IMR-90 (cell line): ENCODE measurements at regions not wholly inside any gene's neighbourhood (a gene's known extent, or its start where the extent isn't known, plus 50 kb on each side); places are given as distances from the start of the nearest gene placed in this dataset.
A peak's percentile ranks its signal among the peaks of the same experiment; 100 is the strongest.

ENCODE experiments used
- ATAC-seq: fragments of 200-7000 bp; cut with Tn5 transposase; 2 replicates; pipeline ENCODE4 v1.9.1; 2020; ENCODE audit warnings: low read depth, mild to moderate bottlenecking, moderate library complexity
- BruUV-seq: library from RNA; stranded (reverse); fragments of 400-500 nt; replicated peaks from 2 replicates; lab custom pipeline; 2021; lab: Mats Ljungman, UMichigan
- CTCF ChIA-PET: fragments of 300-600 bp; formaldehyde crosslinking; extraction: SDS; loops from one replicate; lab custom pipeline; 2021; ENCODE audit warnings: antibody characterized with exemption; lab: Yijun Ruan, JAX
- POLR2A ChIA-PET: fragments of 300-600 bp; sonication (Branson Sonifier 250); formaldehyde crosslinking; loops from one replicate; lab custom pipeline; 2022; ENCODE audit warnings: antibody characterized with exemption; ENCODE audit not compliant: unreplicated experiment; lab: Charles Lee
- DNase-seq: peaks from one replicate; pipeline ENCODE4 v3.0.0; 2013
- H2AFZ ChIP-seq: replicated peaks from 2 replicates; pipeline ENCODE3; 2013; ENCODE audit warnings: low read length, mild to moderate bottlenecking; ENCODE audit not compliant: poor library complexity
- H2AK5ac ChIP-seq: 2 replicates; pipeline ENCODE4 v1.6.1; 2013; ENCODE audit warnings: low read depth, low read length, inconsistent platforms
- H2AK9ac ChIP-seq: replicated peaks from 2 replicates; pipeline ENCODE3; 2013; ENCODE audit warnings: mild to moderate bottlenecking, low read depth, low read length, moderate library complexity; ENCODE audit not compliant: poor library complexity
- H2BK120ac ChIP-seq: 2 replicates; pipeline ENCODE4 v1.6.1; 2013; ENCODE audit warnings: low read depth, low read length, inconsistent platforms
- H2BK15ac ChIP-seq: 3 replicates; pipeline ENCODE4 v1.6.1; 2013; ENCODE audit warnings: low read depth, low read length, inconsistent platforms
- H2BK20ac ChIP-seq: 2 replicates; pipeline ENCODE4 v1.6.1; 2013; ENCODE audit warnings: low read depth, mild to moderate bottlenecking, inconsistent platforms, low read length, moderate library complexity
- H2BK5ac ChIP-seq: 2 replicates; pipeline ENCODE4 v1.6.1; 2013; ENCODE audit warnings: mild to moderate bottlenecking, low read depth, low read length, inconsistent platforms; ENCODE audit not compliant: poor library complexity, severe bottlenecking
- H3K14ac ChIP-seq: replicated peaks from 2 replicates; pipeline ENCODE4 v1.6.1; 2013; ENCODE audit warnings: low read depth, low read length, inconsistent platforms
- H3K18ac ChIP-seq: 2 replicates; pipeline ENCODE4 v1.6.1; 2013; ENCODE audit warnings: low read depth, low read length, control low read depth
- H3K23ac ChIP-seq: 2 replicates; pipeline ENCODE4 v1.6.1; 2013; ENCODE audit warnings: low read depth, low read length, inconsistent platforms
- H3K27ac ChIP-seq: 2 replicates; pipeline ENCODE4 v1.5.1; 2013; ENCODE audit warnings: mild to moderate bottlenecking, control low read depth, low read length; ENCODE audit not compliant: insufficient read depth
- H3K27me3 ChIP-seq: 2 replicates; pipeline ENCODE4 v1.6.1; 2013; ENCODE audit warnings: low read length; ENCODE audit not compliant: control insufficient read depth, insufficient read depth
- H3K36me3 ChIP-seq: 2 replicates; pipeline ENCODE4 v1.6.1; 2013; ENCODE audit warnings: low read length, mixed read lengths; ENCODE audit not compliant: control insufficient read depth, insufficient read depth
- H3K4ac ChIP-seq: 2 replicates; pipeline ENCODE4 v1.6.1; 2013; ENCODE audit warnings: low read depth, low read length, inconsistent platforms
- H3K4me1 ChIP-seq: 2 replicates; pipeline ENCODE4 v1.6.1; 2013; ENCODE audit warnings: low read length, mixed read lengths; ENCODE audit not compliant: control insufficient read depth, insufficient read depth
- H3K4me2 ChIP-seq: 2 replicates; pipeline ENCODE4 v1.6.1; 2013; ENCODE audit warnings: low read depth, mild to moderate bottlenecking, control low read depth, low read length, moderate library complexity
- H3K4me3 ChIP-seq: 2 replicates; pipeline ENCODE4 v1.5.1; 2013; ENCODE audit warnings: low read depth, mild to moderate bottlenecking, control low read depth, low read length, moderate library complexity; ENCODE audit not compliant: insufficient read depth
- H3K56ac ChIP-seq: 2 replicates; pipeline ENCODE4 v1.6.1; 2013; ENCODE audit warnings: low read length, inconsistent platforms; ENCODE audit not compliant: insufficient read depth; ENCODE audit errors: extremely low read depth
- H3K79me1 ChIP-seq, 2 experiments: 2 replicates each; pipeline ENCODE4 v1.6.1; 2013; ENCODE audit warnings: low read length in 2 of 2, inconsistent platforms in 1 of 2, low read depth in 1 of 2
- H3K9ac ChIP-seq: 2 replicates; pipeline ENCODE4 v1.6.1; 2013; ENCODE audit warnings: low read depth, low read length, control low read depth
- H3K9me1 ChIP-seq: 2 replicates; pipeline ENCODE4 v1.6.1; 2013; ENCODE audit warnings: low read length, inconsistent platforms; ENCODE audit not compliant: insufficient read depth
- H3K9me3 ChIP-seq: 2 replicates; pipeline ENCODE4 v1.6.1; 2013; ENCODE audit warnings: low read length; ENCODE audit not compliant: control insufficient read depth, insufficient read depth
- H4K20me1 ChIP-seq: 2 replicates; pipeline ENCODE4 v1.6.1; 2013; ENCODE audit warnings: low read length, inconsistent platforms; ENCODE audit not compliant: insufficient read depth
- H4K5ac ChIP-seq: 2 replicates; pipeline ENCODE4 v1.6.1; 2013; ENCODE audit warnings: mild to moderate bottlenecking, low read depth, low read length, control low read depth
- H4K8ac ChIP-seq, 2 experiments: 2 replicates each; pipeline ENCODE4 v1.6.1; 2013; ENCODE audit warnings: low read depth in 2 of 2, low read length in 2 of 2, control low read depth in 1 of 2, inconsistent platforms in 1 of 2
- H4K91ac ChIP-seq: 2 replicates; pipeline ENCODE4 v1.6.1; 2013; ENCODE audit warnings: low read depth, low read length, inconsistent platforms; ENCODE audit not compliant: insufficient read depth
- CEBPB ChIP-seq: IDR thresholded peaks from 2 replicates; pipeline ENCODE4 v1.6.1; 2012; ENCODE audit warnings: low read depth, low read length, improper control_type of control experiment
- CHD1 ChIP-seq: IDR thresholded peaks from 2 replicates; pipeline ENCODE4 v1.6.1; 2012; ENCODE audit warnings: low read depth, low read length, improper control_type of control experiment
- MAZ ChIP-seq: IDR thresholded peaks from 2 replicates; pipeline ENCODE4 v1.6.1; 2012; ENCODE audit warnings: low read depth, mild to moderate bottlenecking, low read length, improper control_type of control experiment, moderate library complexity, borderline replicate concordance
- MXI1 ChIP-seq: IDR thresholded peaks from 2 replicates; pipeline ENCODE4 v1.6.1; 2012; ENCODE audit warnings: low read depth, mild to moderate bottlenecking, low read length, moderate library complexity, borderline replicate concordance
- NFE2L2 ChIP-seq: fragments of 150-350 bp; IDR thresholded peaks from 2 replicates; pipeline ENCODE4 v1.6.1; 2016; ENCODE audit warnings: low read depth, mild to moderate bottlenecking, low read length
- POLR2A ChIP-seq: IDR thresholded peaks from 2 replicates; pipeline ENCODE4 v1.6.1; 2012; ENCODE audit warnings: mild to moderate bottlenecking, low read depth, low read length
- RAD21 ChIP-seq: IDR thresholded peaks from 2 replicates; pipeline ENCODE4 v1.6.1; 2012; ENCODE audit warnings: low read length, improper control_type of control experiment
- RFX5 ChIP-seq: IDR thresholded peaks from 2 replicates; pipeline ENCODE4 v1.8.0; 2012; ENCODE audit warnings: low read depth, mild to moderate bottlenecking, low read length, moderate library complexity
- SMC3 ChIP-seq: fragments of 150-350 bp; IDR thresholded peaks from 2 replicates; pipeline ENCODE4 v1.6.1; 2016; ENCODE audit warnings: low read depth, mild to moderate bottlenecking, antibody characterized with exemption, low read length, moderate library complexity
- WGBS, 2 experiments: methylation state at CpG; one replicate each; pipeline versions ENCODE4 v1.1.5 to v1.1.7; 2013; ENCODE audit warnings: missing lambda C conversion rate in 2 of 2; ENCODE audit not compliant: insufficient read length in 1 of 2; ENCODE audit errors: extremely low coverage in 2 of 2; 5-methylcytosine and 5-hydroxymethylcytosine counted together
- dilution Hi-C: fragments of 300-500 bp; cut with HindIII; formaldehyde crosslinking; loops from one replicate; pipeline ENCODE4 v1.14.3; 2018; ENCODE audit warnings: low sequenced_read_pairs; ENCODE audit not compliant: unreplicated experiment
- in situ Hi-C: fragments of 300-500 bp; cut with MboI; formaldehyde crosslinking; loops from 3 replicates; pipeline ENCODE4 v1.14.3; 2019; ENCODE audit warnings: low sequenced_read_pairs, inconsistent platforms, mixed read lengths
- intact Hi-C: fragments of 100-400 bp; cut with micrococcal nuclease; formaldehyde crosslinking; loops from 2 replicates; pipeline ENCODE4 v1.10.0; 2022
- TF ChIP-seq, protein P1 (sequence below): fragments of 150-350 bp; IDR thresholded peaks from 2 replicates; pipeline ENCODE4 v1.6.1; 2017; ENCODE audit warnings: mild to moderate bottlenecking, antibody characterized with exemption, low read length, low read depth
- TF ChIP-seq, protein P2 (sequence below): fragments of 150-350 bp; IDR thresholded peaks from 2 replicates; pipeline ENCODE4 v1.6.1; 2016; ENCODE audit warnings: low read depth, mild to moderate bottlenecking, low read length, moderate library complexity, borderline replicate concordance
- TF ChIP-seq, protein P3 (sequence below): conservative IDR thresholded peaks from 2 replicates; pipeline ENCODE4 v1.5.1; 2012; ENCODE audit warnings: mild to moderate bottlenecking, low read depth, low read length, improper control_type of control experiment

DNA sequence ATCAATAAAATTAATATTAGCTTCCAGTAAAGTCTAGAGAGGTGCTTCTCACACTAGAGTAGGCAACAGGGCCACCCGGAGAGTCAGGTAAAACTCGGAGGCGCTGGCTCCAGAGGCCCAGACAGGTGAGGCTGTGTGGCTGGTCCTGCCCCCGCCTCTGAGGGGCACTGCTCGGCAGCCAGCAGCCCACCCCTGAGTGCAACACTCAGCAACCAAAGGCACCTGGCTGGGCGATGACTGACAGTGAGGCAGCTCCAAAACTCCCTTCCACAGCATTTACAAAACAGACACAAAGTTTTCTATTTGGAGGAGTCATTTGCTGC, 138.8 kb upstream of the ID2 start:
- peaks cover 16% of the 10 kb centered on the region for H3K4me1 ChIP-seq
- H3K23ac ChIP-seq, result no peak overlapping the region
- H3K9ac ChIP-seq, result no peak overlapping the region
- no peaks in the 10 kb centered on the region for H3K9me3 ChIP-seq
- H3K4ac ChIP-seq, result no peak overlapping the region
- ChIA-PET CTCF (no interaction called here), POLR2A (interaction anchor here (1.0 kb wide), 1 partner anchor 139 kb away, joined by 5 read pairs; the partner anchor contains the start of gene ID2)
- TF ChIP-seq RFX5 (no peak), RAD21 (no peak), CHD1 (no peak), MAZ (no peak), SMC3 (no peak), POLR2A (no peak), NFE2L2 (no peak), CEBPB (no peak), MXI1 (no peak)
- TF ChIP-seq, protein P1, sequence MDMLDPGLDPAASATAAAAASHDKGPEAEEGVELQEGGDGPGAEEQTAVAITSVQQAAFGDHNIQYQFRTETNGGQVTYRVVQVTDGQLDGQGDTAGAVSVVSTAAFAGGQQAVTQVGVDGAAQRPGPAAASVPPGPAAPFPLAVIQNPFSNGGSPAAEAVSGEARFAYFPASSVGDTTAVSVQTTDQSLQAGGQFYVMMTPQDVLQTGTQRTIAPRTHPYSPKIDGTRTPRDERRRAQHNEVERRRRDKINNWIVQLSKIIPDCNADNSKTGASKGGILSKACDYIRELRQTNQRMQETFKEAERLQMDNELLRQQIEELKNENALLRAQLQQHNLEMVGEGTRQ, result no peak
- TF ChIP-seq, protein P2, sequence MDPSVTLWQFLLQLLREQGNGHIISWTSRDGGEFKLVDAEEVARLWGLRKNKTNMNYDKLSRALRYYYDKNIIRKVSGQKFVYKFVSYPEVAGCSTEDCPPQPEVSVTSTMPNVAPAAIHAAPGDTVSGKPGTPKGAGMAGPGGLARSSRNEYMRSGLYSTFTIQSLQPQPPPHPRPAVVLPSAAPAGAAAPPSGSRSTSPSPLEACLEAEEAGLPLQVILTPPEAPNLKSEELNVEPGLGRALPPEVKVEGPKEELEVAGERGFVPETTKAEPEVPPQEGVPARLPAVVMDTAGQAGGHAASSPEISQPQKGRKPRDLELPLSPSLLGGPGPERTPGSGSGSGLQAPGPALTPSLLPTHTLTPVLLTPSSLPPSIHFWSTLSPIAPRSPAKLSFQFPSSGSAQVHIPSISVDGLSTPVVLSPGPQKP, result no peak
- TF ChIP-seq, protein P3, sequence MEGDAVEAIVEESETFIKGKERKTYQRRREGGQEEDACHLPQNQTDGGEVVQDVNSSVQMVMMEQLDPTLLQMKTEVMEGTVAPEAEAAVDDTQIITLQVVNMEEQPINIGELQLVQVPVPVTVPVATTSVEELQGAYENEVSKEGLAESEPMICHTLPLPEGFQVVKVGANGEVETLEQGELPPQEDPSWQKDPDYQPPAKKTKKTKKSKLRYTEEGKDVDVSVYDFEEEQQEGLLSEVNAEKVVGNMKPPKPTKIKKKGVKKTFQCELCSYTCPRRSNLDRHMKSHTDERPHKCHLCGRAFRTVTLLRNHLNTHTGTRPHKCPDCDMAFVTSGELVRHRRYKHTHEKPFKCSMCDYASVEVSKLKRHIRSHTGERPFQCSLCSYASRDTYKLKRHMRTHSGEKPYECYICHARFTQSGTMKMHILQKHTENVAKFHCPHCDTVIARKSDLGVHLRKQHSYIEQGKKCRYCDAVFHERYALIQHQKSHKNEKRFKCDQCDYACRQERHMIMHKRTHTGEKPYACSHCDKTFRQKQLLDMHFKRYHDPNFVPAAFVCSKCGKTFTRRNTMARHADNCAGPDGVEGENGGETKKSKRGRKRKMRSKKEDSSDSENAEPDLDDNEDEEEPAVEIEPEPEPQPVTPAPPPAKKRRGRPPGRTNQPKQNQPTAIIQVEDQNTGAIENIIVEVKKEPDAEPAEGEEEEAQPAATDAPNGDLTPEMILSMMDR, result no peak
- H2AK9ac ChIP-seq, result no peak overlapping the region
- H3K4me3 ChIP-seq, result no peak overlapping the region
- no CpG with 5 or more reads among the region's 6 CpGs for WGBS, 2 experiments
- H3K9me1 ChIP-seq, result peaks cover 9% of the 10 kb centered on the region
- intact Hi-C loops (loop anchor here (2.0 kb wide), 1 partner anchor 134 kb away; no protein-coding TSS in a partner anchor), dilution Hi-C loops (no loop called here), in situ Hi-C loops (loop anchor here (10.0 kb wide), 1 partner anchor 132 kb away; no protein-coding TSS in a partner anchor)
- H2BK20ac ChIP-seq, result peak overlapping the region; percentile 24
- no peaks in the 10 kb centered on the region for H3K79me1 ChIP-seq
- no TSS peak for BruUV-seq
- H3K36me3 ChIP-seq, result no peaks in the 10 kb centered on the region
- H3K4me2 ChIP-seq, result no peak overlapping the region; the same call in 1 of the 2 replicates
- H2AK5ac ChIP-seq, result peak overlapping the region; percentile 57; the same call in 1 of the 2 replicates
- H4K91ac ChIP-seq, result no peak overlapping the region
- no peak overlapping the region for H2AFZ ChIP-seq
- 0 out of 2 replicates have a peak, but pooled peaks cover 2% of the 10 kb centered on the region for H3K27me3 ChIP-seq
- DNase-seq (no peak), ATAC-seq (no peak)
- H3K18ac ChIP-seq, result no peak overlapping the region
- no peak overlapping the region for H3K14ac ChIP-seq
- H3K56ac ChIP-seq, result no peak overlapping the region
- no peak overlapping the region; the same call in 2 of the 3 replicates for H2BK15ac ChIP-seq
- H4K8ac ChIP-seq, result peak overlapping the region in 1 of 2 experiments; percentile 50; a peak in 1 of 4 replicates
- no peak overlapping the region for H2BK120ac ChIP-seq
- no peaks in the 10 kb centered on the region for H4K20me1 ChIP-seq
- H4K5ac ChIP-seq, result no peak overlapping the region
- no peak overlapping the region for H2BK5ac ChIP-seq
- H3K27ac ChIP-seq, result no peak overlapping the region; the same call in 1 of the 2 replicates
